ENCODE measurements at regions not wholly inside any gene's neighbourhood (a gene's known extent, or its start where the extent isn't known, plus 50 kb on each side); places are given as distances from the start of the nearest gene placed in this dataset.

DNA sequence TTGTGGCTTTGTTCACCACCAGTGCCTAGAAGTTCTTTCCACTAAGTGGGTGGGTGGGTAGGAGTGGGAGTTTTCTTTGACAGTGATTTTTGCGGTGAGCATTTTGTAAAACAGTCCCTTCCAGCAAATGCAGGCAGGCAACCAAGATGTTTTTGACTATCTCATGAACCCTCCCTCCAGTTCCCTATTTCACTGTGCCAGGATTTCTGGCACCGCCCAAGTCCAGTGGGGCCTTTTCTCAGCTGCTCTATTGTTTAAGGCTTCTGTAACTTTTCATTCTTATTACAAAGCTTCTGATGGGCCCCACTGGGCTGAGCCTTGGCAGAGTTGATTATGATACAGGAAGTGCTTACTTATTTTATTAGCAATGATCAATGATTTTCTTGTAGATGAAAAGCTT lies 236.0 kb downstream of the EDEM1 start:
- TF ChIP-seq GATA2 (IDR thresholded peaks at IDR 0.05; ENCODE audit: low read depth, low read length) (no peak), GATA3 (IDR thresholded peaks at IDR 0.05; ENCODE audit: low read depth, low read length) (no peak)
